CD4-positive, alpha-beta memory T cell (primary cell): ENCODE measurements at regions not wholly inside any gene's neighbourhood (a gene's known extent, or its start where the extent isn't known, plus 50 kb on each side); places are given as distances from the start of the nearest gene placed in this dataset.
A peak's percentile ranks its signal among the peaks of the same experiment; 100 is the strongest.

Source experiments
- CTCF ChIA-PET: fragments of 350-600 bp; sonication (Branson Sonifier 250); formaldehyde crosslinking; loops from one replicate; lab custom pipeline; 2021; ENCODE audit warnings: inconsistent platforms; ENCODE audit not compliant: partially characterized antibody; lab: Charles Lee
- POLR2A ChIA-PET: fragments of 350-600 bp; sonication (Branson Sonifier 250); formaldehyde crosslinking; loops from one replicate; lab custom pipeline; 2021; ENCODE audit not compliant: partially characterized antibody; lab: Charles Lee
- DNase-seq, 5 donors: peaks; one replicate each; pipeline versions ENCODE4 v3.0.0 to v3.0.0-alpha.2; 2020 to 2022; ENCODE audit warnings: mixed read lengths in 1 of 5
- H3K27ac ChIP-seq: one replicate; pipeline ENCODE4 v1.7.0; 2013; ENCODE audit warnings: low read depth, low read length
- H3K27me3 ChIP-seq: 2 replicates; pipeline ENCODE4 v1.7.0; 2013; ENCODE audit warnings: mild to moderate bottlenecking, low read length, moderate library complexity; ENCODE audit not compliant: insufficient read depth
- H3K36me3 ChIP-seq: 2 replicates; pipeline ENCODE4 v1.7.0; 2013; ENCODE audit warnings: mild to moderate bottlenecking, low read length, moderate library complexity; ENCODE audit not compliant: insufficient read depth
- H3K4me1 ChIP-seq: 2 replicates; pipeline ENCODE4 v1.7.0; 2013; ENCODE audit warnings: mild to moderate bottlenecking, low read length, moderate library complexity; ENCODE audit not compliant: insufficient read depth
- H3K4me3 ChIP-seq, 2 donors: one replicate each; pipeline ENCODE4 v1.7.0; 2013; ENCODE audit warnings: low read length in 2 of 2, mild to moderate bottlenecking in 1 of 2
- H3K9me3 ChIP-seq, 2 donors: one replicate each; pipeline ENCODE4 v1.7.0; 2013; ENCODE audit warnings: low read length in 2 of 2, control low read depth in 1 of 2; ENCODE audit not compliant: control insufficient read depth in 1 of 2
- H3K27ac Mint-ChIP-seq, 7 donors: one replicate each; pipeline ENCODE4 v1.8.0; 2020 to 2021; ENCODE audit warnings: mixed read lengths in 7 of 7, mild to moderate bottlenecking in 6 of 7, inconsistent platforms in 3 of 7, moderate library complexity in 3 of 7
- H3K27me3 Mint-ChIP-seq, 2 donors: one replicate each; pipeline ENCODE4 v1.8.0; 2020 to 2021; ENCODE audit warnings: mixed read lengths in 2 of 2
- H3K36me3 Mint-ChIP-seq, 2 donors: one replicate each; pipeline ENCODE4 v1.8.0; 2020 to 2021; ENCODE audit warnings: mixed read lengths in 2 of 2, inconsistent platforms in 1 of 2, mild to moderate bottlenecking in 1 of 2
- H3K4me1 Mint-ChIP-seq, 4 donors: one replicate each; pipeline ENCODE4 v1.8.0; 2020 to 2021; ENCODE audit warnings: mixed read lengths in 4 of 4, mild to moderate bottlenecking in 1 of 4
- H3K4me3 Mint-ChIP-seq, 8 donors: one replicate each; pipeline ENCODE4 v1.8.0; 2020 to 2021; ENCODE audit warnings: mixed read lengths in 8 of 8, mild to moderate bottlenecking in 7 of 8, moderate library complexity in 6 of 8, inconsistent platforms in 3 of 8
- H3K9me3 Mint-ChIP-seq, 8 donors: one replicate each; pipeline ENCODE4 v1.8.0; 2020 to 2021; ENCODE audit warnings: mixed read lengths in 8 of 8, mild to moderate bottlenecking in 5 of 8, inconsistent platforms in 3 of 8, moderate library complexity in 1 of 8
- intact Hi-C: fragments of 100-400 bp; cut with micrococcal nuclease; formaldehyde crosslinking; loops from one replicate; pipeline ENCODE4 v1.15.1; 2023

DNA sequence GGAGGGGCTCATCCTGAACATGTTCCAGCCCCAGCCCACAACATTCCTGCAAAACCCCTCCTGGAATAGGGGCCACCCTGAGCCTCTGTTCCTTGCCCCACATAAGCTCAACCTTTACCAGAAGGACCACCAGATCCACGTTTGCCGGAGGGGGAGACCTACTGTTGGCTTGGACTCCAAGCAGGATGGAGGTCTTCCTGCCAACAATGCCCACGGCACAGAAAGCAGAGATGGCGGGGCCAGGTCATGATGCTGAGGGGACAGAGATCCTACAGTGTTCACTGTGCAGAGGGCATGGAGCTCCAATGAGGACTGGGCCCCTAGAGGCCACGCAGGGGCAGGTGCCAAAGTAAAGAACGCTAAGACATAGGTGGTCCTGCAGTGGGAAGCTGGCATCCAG, 98.5 kb upstream of the RAB6C start:
- POLR2A ChIA-PET: no interaction called here
- no peak overlapping the region for H3K27ac ChIP-seq
- CTCF ChIA-PET: no interaction called here
- no peak for DNase-seq
- H3K36me3 Mint-ChIP-seq: peaks cover 0 to 2% of the 10 kb centered on the region in 2 donors
- no peaks in the 10 kb centered on the region for H3K9me3 ChIP-seq
- peaks cover 13% of the 10 kb centered on the region for H3K4me1 ChIP-seq
- intact Hi-C loops: no loop called here
- H3K4me1 Mint-ChIP-seq: peaks cover 5 to 19% (median 12%) of the 10 kb centered on the region in 4 donors
- H3K36me3 ChIP-seq: no peaks in the 10 kb centered on the region
- H3K4me3 Mint-ChIP-seq: no peak overlapping the region
- peak overlapping the region in 1 of 7 donors; percentile 43 for H3K27ac Mint-ChIP-seq
- no peaks in the 10 kb centered on the region for H3K27me3 ChIP-seq
- H3K27me3 Mint-ChIP-seq: no peaks in the 10 kb centered on the region
- H3K4me3 ChIP-seq: no peak overlapping the region
- H3K9me3 Mint-ChIP-seq: no peaks in the 10 kb centered on the region

DNA sequence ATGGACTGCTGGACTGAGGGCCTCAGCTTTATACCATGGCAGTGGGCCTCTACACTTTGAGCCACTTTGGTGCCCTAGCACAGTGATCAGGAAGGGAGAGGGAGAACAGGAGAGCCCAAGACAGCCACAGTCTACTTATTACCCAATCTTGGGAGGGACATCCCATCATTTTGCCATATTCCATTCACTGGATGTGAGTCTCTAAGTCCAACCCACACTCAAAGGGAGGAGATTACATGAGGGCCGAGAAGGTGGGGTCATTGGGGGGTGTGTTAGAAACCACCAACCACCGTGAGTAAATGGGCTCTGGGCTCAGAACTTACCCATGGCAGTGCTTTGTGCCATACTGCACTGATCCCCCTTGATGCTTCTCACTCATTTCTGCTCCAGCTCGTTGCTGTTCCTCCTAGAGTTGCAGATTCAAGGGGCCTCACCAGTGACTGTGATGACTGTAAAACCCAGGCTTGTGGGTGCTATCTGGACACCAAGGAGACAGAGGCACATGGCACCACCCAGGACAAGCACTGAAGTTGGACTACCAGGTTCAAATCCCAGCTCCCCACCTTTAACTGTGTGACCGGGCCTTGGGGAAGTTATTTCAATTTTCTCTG, 97.6 kb upstream of the RAB6C start:
- POLR2A ChIA-PET: no interaction called here
- Mint-ChIP-seq H3K27me3 (peaks cover 0 to 3% of the 10 kb centered on the region in 2 donors), H3K36me3 (peaks cover 0 to 2% of the 10 kb centered on the region in 2 donors), H3K4me1 (peaks cover under 1 to 14% (median 6%) of the 10 kb centered on the region in 4 donors), H3K9me3 (no peaks in the 10 kb centered on the region), H3K27ac (no peak overlapping the region), H3K4me3 (no peak overlapping the region)
- intact Hi-C loops: no loop called here
- Histone ChIP-seq H3K4me3 (no peak overlapping the region), H3K27ac (no peak overlapping the region), H3K27me3 (no peaks in the 10 kb centered on the region), H3K36me3 (no peaks in the 10 kb centered on the region), H3K9me3 (no peaks in the 10 kb centered on the region), H3K4me1 (peaks cover 7% of the 10 kb centered on the region)
- no peak for DNase-seq
- CTCF ChIA-PET: no interaction called here

DNA sequence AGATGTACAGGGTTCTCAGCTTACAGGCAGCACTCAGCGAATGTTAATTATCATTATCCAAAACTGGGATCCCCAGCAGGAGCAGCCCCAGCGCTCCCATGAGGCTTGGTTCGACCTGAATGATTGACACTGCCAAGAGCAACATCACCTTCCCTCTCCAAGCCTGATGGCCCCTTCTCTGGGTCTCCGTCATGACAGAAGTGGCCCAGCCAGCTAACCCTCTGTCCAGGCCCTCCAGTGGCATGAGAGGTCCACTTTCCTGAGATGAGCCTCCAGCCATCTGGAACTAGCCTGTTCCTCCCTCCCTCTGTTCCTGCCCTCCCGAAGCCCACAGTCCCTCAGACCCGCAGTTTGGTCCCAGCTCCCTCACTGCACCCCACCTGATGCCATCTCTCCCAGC, 97.0 kb upstream of the RAB6C start:
- H3K4me3 Mint-ChIP-seq: no peak overlapping the region
- no peaks in the 10 kb centered on the region for H3K9me3 Mint-ChIP-seq
- POLR2A ChIA-PET: no interaction called here

DNA sequence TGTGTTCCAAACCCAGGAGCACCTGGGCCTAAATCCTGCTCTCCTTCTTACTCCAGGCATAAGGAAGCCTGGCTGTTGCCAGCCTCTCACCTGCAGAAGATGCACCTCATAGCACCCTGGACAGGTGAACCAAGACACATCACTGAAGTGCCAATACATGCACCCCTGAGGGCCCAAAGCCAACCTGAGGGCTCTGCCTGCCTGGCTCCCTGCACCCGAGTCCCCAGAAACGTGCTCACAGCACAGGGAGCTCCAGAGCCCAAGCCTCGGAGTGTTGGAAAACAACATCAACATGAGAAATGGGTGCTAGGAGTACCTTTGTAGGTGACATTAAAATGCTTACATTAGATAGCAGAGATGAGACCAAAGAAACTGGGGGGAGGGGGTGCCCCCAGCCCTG, 96.3 kb upstream of the RAB6C start:
- no peaks in the 10 kb centered on the region for H3K9me3 Mint-ChIP-seq
- CTCF ChIA-PET: no interaction called here
- intact Hi-C loops: no loop called here

More for the DNA sequence above, 97.0 kb upstream of the RAB6C start:
- Mint-ChIP-seq H3K27me3 (peaks cover 0 to 3% of the 10 kb centered on the region in 2 donors), H3K4me1 (peaks cover 0 to 8% (median 2%) of the 10 kb centered on the region in 4 donors), H3K27ac (no peak overlapping the region), H3K36me3 (no peaks in the 10 kb centered on the region)
- no peak overlapping the region for H3K4me3 ChIP-seq
- CTCF ChIA-PET: no interaction called here
- H3K9me3 ChIP-seq: no peaks in the 10 kb centered on the region
- peaks cover 5% of the 10 kb centered on the region for H3K4me1 ChIP-seq
- no peaks in the 10 kb centered on the region for H3K27me3 ChIP-seq
- no peaks in the 10 kb centered on the region for H3K36me3 ChIP-seq
- intact Hi-C loops: no loop called here
- H3K27ac ChIP-seq: no peak overlapping the region
- no peak for DNase-seq

DNA sequence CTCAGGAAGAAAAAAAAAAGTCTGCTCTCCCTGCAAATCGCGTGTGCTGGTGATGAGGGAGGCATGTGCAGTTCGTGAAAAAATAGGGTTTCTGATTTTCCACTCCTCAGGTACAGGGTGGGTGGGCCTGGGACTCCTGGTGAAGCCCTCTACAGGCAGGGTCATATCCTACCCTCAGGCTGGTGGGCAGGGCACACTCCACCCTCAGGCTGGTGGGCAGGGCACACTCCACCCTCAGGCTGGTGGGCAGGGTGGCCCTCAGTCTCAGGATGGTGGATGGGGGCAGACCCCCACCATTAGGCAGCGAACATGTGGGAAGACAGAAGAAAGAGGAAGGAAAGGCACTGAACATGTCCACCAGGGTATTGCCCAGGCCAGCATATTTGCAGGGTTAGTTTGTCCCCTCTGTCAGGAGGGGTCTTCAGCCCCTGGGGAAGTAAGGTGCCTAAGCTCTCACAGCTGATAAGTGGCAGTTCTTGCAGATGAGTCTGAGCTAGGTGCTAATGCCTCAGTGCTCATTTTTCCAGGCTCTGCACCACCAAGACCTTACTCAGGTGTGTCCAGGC, 95.2 kb upstream of the RAB6C start:
- Histone ChIP-seq H3K9me3 (no peaks in the 10 kb centered on the region), H3K27me3 (no peaks in the 10 kb centered on the region), H3K36me3 (no peaks in the 10 kb centered on the region), H3K27ac (no peak overlapping the region), H3K4me3 (no peak overlapping the region), H3K4me1 (no peaks in the 10 kb centered on the region)
- intact Hi-C loops: no loop called here
- no peaks in the 10 kb centered on the region for H3K9me3 Mint-ChIP-seq
- no peaks in the 10 kb centered on the region for H3K36me3 Mint-ChIP-seq
- POLR2A ChIA-PET: no interaction called here
- DNase-seq: no peak
- peaks cover 2 to 3% of the 10 kb centered on the region in 2 donors for H3K27me3 Mint-ChIP-seq
- no peak overlapping the region for H3K27ac Mint-ChIP-seq
- no peak overlapping the region for H3K4me3 Mint-ChIP-seq
- H3K4me1 Mint-ChIP-seq: no peaks in the 10 kb centered on the region
- CTCF ChIA-PET: no interaction called here

More for the DNA sequence above, 96.3 kb upstream of the RAB6C start:
- Histone ChIP-seq H3K9me3 (no peaks in the 10 kb centered on the region), H3K27me3 (no peaks in the 10 kb centered on the region), H3K4me3 (no peak overlapping the region), H3K4me1 (peaks cover 2% of the 10 kb centered on the region), H3K36me3 (no peaks in the 10 kb centered on the region), H3K27ac (no peak overlapping the region)
- POLR2A ChIA-PET: no interaction called here
- peaks cover 0 to 7% (median 2%) of the 10 kb centered on the region in 4 donors for H3K4me1 Mint-ChIP-seq
- no peak for DNase-seq
- peaks cover 2 to 3% of the 10 kb centered on the region in 2 donors for H3K27me3 Mint-ChIP-seq
- no peaks in the 10 kb centered on the region for H3K36me3 Mint-ChIP-seq
- H3K4me3 Mint-ChIP-seq: no peak overlapping the region
- no peak overlapping the region for H3K27ac Mint-ChIP-seq

DNA sequence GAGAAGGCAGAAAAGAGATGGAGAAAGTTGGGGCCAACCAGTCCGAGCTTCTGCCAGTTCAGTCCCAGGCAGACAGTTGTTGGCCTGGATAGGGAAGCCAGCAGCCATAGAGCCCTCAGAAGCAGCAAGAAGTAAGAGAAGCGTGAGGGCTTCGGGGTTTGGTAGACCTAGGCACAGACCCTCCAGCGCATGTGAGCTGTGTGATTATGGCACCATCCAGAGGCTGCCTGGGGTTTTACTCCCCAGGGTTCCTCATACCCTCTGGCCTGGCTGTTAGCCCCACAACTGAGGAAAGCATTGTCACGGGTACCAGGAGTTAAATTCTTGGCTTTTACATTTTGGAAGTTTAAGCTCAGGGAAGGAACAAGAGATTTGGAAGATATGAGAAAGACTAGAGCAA, 93.7 kb upstream of the RAB6C start:
- Histone ChIP-seq H3K27ac (no peak overlapping the region), H3K27me3 (no peaks in the 10 kb centered on the region), H3K4me3 (no peak overlapping the region), H3K36me3 (no peaks in the 10 kb centered on the region), H3K9me3 (no peaks in the 10 kb centered on the region), H3K4me1 (no peaks in the 10 kb centered on the region)
- no peak for DNase-seq
- Mint-ChIP-seq H3K27me3 (peaks cover 3 to 6% of the 10 kb centered on the region in 2 donors), H3K4me1 (no peaks in the 10 kb centered on the region), H3K27ac (no peak overlapping the region), H3K36me3 (no peaks in the 10 kb centered on the region), H3K4me3 (no peak overlapping the region), H3K9me3 (peaks cover 0 to 1% (median 0%) of the 10 kb centered on the region in 8 donors)
- ChIA-PET CTCF (interaction anchor here (1.2 kb wide), 1 partner anchor 9 kb away, joined by 4 read pairs; no protein-coding TSS in a partner anchor), POLR2A (no interaction called here)
- intact Hi-C loops: no loop called here

DNA sequence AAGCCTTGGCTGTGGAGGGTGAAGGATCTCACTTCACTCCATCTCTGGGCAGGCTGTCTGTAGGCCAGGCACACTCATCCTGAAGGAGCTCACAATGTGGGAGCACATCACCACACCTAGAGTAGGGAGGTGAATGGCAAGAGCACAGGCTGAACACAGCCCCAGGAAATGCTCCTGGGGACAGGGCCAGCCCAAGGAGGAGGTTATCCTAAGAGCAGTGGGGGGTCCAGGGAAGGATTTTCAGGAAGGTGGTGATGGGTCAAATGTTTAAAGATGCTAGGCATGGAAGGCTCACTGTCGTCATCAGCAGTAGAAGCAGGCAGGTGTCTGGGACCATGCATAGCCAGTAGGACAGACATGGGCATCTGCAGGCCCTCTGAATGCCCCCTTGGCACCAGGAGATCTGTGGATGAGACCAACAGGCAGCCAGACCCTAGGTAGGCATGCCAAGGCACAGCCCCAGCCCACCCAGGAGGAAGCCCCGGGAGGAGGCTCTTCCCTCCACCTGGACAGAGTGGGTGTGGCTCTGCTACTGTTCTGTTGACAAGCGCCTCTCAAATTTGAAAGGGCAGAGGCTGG, 91.7 kb upstream of the RAB6C start:
- no peak overlapping the region for H3K27ac Mint-ChIP-seq
- no peaks in the 10 kb centered on the region for H3K36me3 ChIP-seq
- no peaks in the 10 kb centered on the region for H3K4me1 ChIP-seq
- H3K4me3 Mint-ChIP-seq: no peak overlapping the region
- CTCF ChIA-PET: no interaction called here
- no peak overlapping the region for H3K4me3 ChIP-seq
- POLR2A ChIA-PET: no interaction called here
- no peak overlapping the region for H3K27ac ChIP-seq
- intact Hi-C loops: no loop called here
- no peak for DNase-seq
- peaks cover 0 to 1% (median 0%) of the 10 kb centered on the region in 8 donors for H3K9me3 Mint-ChIP-seq
- no peaks in the 10 kb centered on the region for H3K36me3 Mint-ChIP-seq
- peaks cover 10 to 11% of the 10 kb centered on the region in 2 donors for H3K27me3 Mint-ChIP-seq
- H3K27me3 ChIP-seq: no peaks in the 10 kb centered on the region
- H3K9me3 ChIP-seq: no peaks in the 10 kb centered on the region
- no peaks in the 10 kb centered on the region for H3K4me1 Mint-ChIP-seq
